Right atrium auricular region (tissue), 2 donors: ENCODE measurements at regions not wholly inside any gene's neighbourhood (a gene's known extent, or its start where the extent isn't known, plus 50 kb on each side); places are given as distances from the start of the nearest gene placed in this dataset.

Experiments
- DNase-seq: peaks from one replicate; pipeline ENCODE4 v3.0.0-alpha.2; 2019; ENCODE audit warnings: low spot score
- H3K27ac ChIP-seq, 2 donors: fragments of 200-600 bp; sonication (generic); 1 replicate in 1 of 2; 2 replicates in 1 of 2; pipeline ENCODE4 v1.5.1; 2016 to 2019
- H3K27me3 ChIP-seq, 2 donors: fragments of 200-600 bp; sonication (generic); one replicate each; pipeline versions ENCODE4 v1.5.1 to v1.6.0; 2017 to 2019
- H3K36me3 ChIP-seq: fragments of 200-600 bp; sonication (generic); one replicate; pipeline ENCODE4 v1.5.1; 2016
- H3K4me1 ChIP-seq, 2 donors: fragments of 200-600 bp; sonication (generic); one replicate each; pipeline versions ENCODE4 v1.5.1 to v1.6.0; 2017 to 2019
- H3K4me3 ChIP-seq, 2 donors: fragments of 200-600 bp; sonication (generic); 1 replicate in 1 of 2; 2 replicates in 1 of 2; pipeline ENCODE4 v1.5.1; 2017 to 2019; ENCODE audit warnings: mild to moderate bottlenecking in 1 of 2, moderate library complexity in 1 of 2
- H3K9me3 ChIP-seq, 2 donors: fragments of 200-600 bp; sonication (generic); one replicate each; pipeline ENCODE4 v1.5.1; 2019
- TF ChIP-seq, protein P1 (sequence below), 2 donors: fragments of 200-600 bp; sonication (generic); IDR thresholded peaks; one replicate each; pipeline ENCODE4 v1.5.1; 2019; ENCODE audit warnings: antibody characterized with exemption in 2 of 2

GRCh38 chr14:29150659-29151058 lies 384.1 kb downstream of the FOXG1 start:
- Histone ChIP-seq H3K9me3 (no peaks in the 10 kb centered on the region), H3K36me3 (no peaks in the 10 kb centered on the region), H3K4me1 (no peaks in the 10 kb centered on the region), H3K27me3 (no peaks in the 10 kb centered on the region), H3K27ac (no peak overlapping the region), H3K4me3 (no peak overlapping the region)
- TF ChIP-seq, protein P1, sequence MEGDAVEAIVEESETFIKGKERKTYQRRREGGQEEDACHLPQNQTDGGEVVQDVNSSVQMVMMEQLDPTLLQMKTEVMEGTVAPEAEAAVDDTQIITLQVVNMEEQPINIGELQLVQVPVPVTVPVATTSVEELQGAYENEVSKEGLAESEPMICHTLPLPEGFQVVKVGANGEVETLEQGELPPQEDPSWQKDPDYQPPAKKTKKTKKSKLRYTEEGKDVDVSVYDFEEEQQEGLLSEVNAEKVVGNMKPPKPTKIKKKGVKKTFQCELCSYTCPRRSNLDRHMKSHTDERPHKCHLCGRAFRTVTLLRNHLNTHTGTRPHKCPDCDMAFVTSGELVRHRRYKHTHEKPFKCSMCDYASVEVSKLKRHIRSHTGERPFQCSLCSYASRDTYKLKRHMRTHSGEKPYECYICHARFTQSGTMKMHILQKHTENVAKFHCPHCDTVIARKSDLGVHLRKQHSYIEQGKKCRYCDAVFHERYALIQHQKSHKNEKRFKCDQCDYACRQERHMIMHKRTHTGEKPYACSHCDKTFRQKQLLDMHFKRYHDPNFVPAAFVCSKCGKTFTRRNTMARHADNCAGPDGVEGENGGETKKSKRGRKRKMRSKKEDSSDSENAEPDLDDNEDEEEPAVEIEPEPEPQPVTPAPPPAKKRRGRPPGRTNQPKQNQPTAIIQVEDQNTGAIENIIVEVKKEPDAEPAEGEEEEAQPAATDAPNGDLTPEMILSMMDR (IDR thresholded peaks at IDR 0.05), result no peak
- DNase-seq, result no peak

DNA sequence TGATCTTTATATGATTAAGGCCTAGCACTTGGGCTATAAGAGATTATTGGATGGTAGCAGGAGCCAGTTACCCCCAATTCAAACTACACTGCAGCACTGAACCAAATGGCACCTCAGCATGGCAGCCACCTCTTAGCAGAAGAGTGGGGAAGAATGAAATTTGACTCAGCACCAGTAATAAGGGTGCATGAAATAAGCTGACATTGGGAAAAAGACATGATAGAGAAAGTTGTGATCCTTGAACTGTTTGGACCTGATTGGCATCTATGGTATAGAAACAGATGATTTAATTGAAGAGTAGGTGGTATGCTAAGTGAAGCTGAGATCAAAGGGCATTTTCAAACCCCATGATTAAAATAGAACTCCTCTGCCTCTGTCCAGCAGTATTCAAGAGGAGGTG lies 389.5 kb downstream of the FOXG1 start:
- Histone ChIP-seq H3K4me3 (no peak overlapping the region), H3K36me3 (no peaks in the 10 kb centered on the region), H3K4me1 (no peaks in the 10 kb centered on the region), H3K9me3 (no peaks in the 10 kb centered on the region), H3K27ac (no peak overlapping the region), H3K27me3 (no peaks in the 10 kb centered on the region)
- no peak for DNase-seq
- TF ChIP-seq, protein P1 (IDR thresholded peaks at IDR 0.05), result no peak

DNA sequence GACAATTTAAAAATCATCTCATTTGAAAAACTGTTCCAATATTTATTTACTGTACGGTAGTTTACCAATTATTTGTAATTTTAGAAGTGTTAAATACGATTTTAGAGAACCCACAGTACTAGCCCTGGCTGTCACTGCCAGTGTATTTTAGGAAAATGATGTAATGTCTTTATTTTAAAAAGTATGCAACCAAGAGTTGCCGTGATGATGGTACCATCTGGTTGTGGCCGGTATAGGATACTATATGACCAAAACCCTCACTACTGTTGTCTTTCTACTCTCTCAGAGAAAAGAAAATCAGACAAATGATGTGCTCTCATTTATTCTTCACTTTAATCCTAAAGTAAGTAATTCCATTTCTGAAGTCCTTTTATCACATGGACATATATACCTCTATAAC lies 395.0 kb downstream of the FOXG1 start:
- TF ChIP-seq, protein P1 (IDR thresholded peaks at IDR 0.05), result no peak
- Histone ChIP-seq H3K4me3 (no peak overlapping the region), H3K36me3 (no peaks in the 10 kb centered on the region), H3K27me3 (no peaks in the 10 kb centered on the region), H3K4me1 (no peaks in the 10 kb centered on the region), H3K9me3 (no peaks in the 10 kb centered on the region), H3K27ac (no peak overlapping the region)
- no peak for DNase-seq

DNA sequence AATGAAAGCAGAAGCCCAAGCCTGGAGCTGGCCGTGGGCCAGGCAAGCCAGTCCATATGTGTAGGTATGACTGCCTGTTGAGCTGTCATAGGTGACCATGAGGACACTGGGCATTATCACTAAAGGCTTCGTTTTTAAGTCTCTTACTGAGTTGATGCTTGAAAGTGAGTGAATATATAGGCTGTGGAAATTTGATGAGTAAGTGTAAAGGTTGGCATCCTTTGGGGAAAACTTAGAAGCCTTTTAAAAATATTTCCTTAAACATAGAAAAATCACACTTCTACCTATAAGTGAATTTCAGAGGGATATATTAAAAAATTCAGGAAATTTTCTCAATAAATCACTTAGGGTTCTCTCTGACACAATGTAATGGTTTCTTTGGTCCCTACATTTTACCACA lies 396.5 kb downstream of the FOXG1 start:
- no peaks in the 10 kb centered on the region for H3K27me3 ChIP-seq
- no peak overlapping the region for H3K27ac ChIP-seq
- no peaks in the 10 kb centered on the region for H3K36me3 ChIP-seq
- TF ChIP-seq, protein P1 (IDR thresholded peaks at IDR 0.05), result no peak
- no peaks in the 10 kb centered on the region for H3K9me3 ChIP-seq
- no peaks in the 10 kb centered on the region for H3K4me1 ChIP-seq
- no peak for DNase-seq
- no peak overlapping the region for H3K4me3 ChIP-seq

DNA sequence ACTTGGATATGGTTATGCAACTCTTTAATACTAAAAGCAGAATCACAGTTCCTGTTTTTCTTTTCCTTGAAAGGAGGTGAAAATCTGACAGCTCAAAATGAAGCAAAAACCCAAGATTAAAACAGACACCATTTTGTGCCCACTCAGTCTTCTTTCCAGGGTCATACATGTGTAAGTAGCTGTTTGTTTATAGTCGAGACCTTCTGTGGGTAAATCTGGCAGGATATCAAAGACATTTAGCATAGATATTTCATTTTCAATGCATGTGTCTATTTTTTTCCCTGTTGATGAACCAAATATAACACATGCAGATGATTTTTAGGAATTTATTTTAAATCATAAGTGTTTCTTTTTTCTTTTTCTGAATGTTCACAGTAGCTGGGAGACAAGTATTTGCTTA lies 398.8 kb downstream of the FOXG1 start:
- Histone ChIP-seq H3K27ac (no peak overlapping the region), H3K27me3 (no peaks in the 10 kb centered on the region), H3K4me1 (no peaks in the 10 kb centered on the region), H3K36me3 (no peaks in the 10 kb centered on the region), H3K4me3 (no peak overlapping the region), H3K9me3 (no peaks in the 10 kb centered on the region)
- TF ChIP-seq, protein P1 (IDR thresholded peaks at IDR 0.05), result no peak
- no peak for DNase-seq

DNA sequence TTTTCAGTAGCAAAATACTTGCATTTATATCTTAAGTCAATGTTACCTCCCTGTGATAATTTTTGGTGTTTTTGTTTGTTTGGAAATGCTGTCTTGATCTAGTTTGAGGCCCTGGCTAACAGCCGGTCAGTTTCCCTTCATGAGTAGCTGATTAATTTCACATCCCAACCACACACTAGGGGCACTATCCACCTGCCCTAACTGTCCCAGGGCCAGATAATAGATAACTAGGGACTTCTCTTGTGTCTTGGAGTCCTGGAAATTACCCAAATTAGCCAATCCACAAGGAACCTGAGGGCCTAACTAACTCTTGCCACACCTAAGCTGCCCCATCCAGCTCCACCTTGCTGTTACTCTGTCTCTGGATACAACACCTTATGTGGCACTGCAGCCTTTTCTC lies 399.9 kb downstream of the FOXG1 start:
- no peaks in the 10 kb centered on the region for H3K36me3 ChIP-seq
- no peak overlapping the region for H3K27ac ChIP-seq
- DNase-seq, result no peak
- no peaks in the 10 kb centered on the region for H3K9me3 ChIP-seq
- H3K27me3 ChIP-seq, result no peaks in the 10 kb centered on the region
- H3K4me3 ChIP-seq, result no peak overlapping the region
- TF ChIP-seq, protein P1 (IDR thresholded peaks at IDR 0.05), result no peak
- H3K4me1 ChIP-seq, result no peaks in the 10 kb centered on the region
